GM19193 (cell line): ENCODE measurements at regions not wholly inside any gene's neighbourhood (a gene's known extent, or its start where the extent isn't known, plus 50 kb on each side); places are given as distances from the start of the nearest gene placed in this dataset.
A peak's percentile ranks its signal among the peaks of the same experiment; 100 is the strongest.

Experiments used
- POLR2A ChIP-seq: IDR thresholded peaks from 4 replicates; pipeline ENCODE4 v1.6.1; 2011; ENCODE audit not compliant: insufficient read depth, insufficient read length; ENCODE audit errors: extremely low read depth

DNA sequence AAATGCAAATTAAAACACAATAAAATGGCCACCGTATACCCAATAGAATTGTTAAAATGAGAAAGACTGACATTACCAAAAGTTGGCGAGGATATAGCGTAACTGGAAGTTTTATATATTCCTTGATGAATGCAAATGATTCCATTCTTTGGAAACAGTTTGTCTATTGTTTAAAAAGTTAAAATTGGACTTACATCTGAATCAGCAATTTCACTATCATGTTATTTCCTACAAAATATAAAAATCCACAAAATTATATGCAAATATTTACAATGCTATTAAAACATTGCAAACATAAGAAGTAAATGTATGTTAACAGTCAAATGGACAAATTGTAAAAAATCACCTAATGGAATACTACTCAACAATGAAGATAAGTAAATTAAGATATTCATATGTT lies 852.2 kb upstream of the NDST4 start:
- TF ChIP-seq POLR2A = no peak

DNA sequence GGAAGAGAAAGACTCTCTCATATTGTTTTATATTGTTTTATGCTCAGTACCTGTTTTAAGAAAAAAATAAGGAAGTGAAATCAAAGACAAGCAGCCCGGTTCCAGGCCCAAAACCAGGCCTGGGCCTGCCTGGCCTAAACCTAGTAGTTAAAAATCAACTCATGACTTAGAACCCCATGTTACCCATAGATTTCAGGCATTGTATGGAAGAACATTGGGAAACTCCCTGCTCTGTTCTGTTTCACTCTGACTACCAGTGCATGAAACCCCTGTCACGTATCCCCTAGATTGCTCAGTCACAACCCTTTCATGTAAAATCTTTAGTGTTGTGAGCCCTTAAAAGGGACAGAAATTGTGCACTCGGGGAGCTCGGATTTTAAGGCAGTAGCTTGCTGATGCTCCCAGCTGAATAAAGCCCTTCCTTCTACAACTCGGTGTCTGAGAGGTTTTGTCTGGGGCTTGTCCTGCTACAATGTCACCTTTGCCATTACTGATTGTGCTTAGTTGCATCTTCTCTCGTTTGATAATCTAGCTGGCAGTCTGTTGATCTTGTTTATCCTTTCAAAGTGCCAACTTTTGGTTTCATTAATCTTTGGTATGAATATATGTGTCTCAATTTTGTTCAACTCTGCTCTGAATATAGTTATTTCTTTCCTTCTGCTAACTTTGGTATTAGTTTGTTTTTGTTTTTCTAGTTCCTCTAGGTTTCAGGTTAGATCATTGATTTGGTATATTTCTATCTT lies 842.8 kb upstream of the NDST4 start:
- peak; percentile 31 for TF ChIP-seq POLR2A

GRCh38 chr4:115950806-115951205 lies 837.4 kb upstream of the NDST4 start:
- TF ChIP-seq POLR2A = no peak

- TF ChIP-seq POLR2A = no peak
Observed at GRCh38 chr4:115945026-115945425, 831.6 kb upstream of the NDST4 start.

DNA sequence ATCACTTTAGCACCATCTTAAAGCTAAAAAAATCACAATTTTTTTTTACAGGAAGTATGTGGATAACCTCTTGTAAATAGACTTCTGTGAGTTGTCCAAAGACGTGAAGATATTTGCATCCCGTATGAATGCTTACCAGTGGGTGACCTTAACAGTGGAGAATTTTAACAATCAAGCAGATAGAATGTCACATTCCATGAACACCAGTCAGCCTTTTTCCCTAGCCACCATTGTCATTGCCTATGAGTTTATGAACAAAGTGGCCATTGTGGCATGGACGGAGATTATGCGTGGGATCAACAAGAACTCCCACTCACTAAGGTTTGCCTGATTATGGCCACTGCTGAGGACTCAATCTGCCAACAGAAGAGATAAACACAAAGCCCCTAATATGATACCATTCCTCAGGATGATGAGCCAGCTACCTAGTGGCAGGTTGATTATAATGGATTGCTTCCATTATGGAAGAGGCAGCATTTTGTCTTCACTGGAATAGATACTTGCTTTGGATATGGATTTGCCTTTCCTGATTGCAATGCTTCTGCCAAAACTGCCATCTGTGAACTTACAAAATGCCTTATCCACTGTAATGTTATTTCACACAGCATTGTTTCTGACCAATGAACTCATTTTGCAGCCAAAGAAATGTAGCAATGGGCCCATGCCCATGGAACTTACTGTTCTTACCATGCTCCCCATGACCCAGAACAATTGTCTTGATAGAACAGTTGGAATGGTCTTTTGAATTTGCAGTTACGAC lies 830.9 kb upstream of the NDST4 start:
- no peak for TF ChIP-seq POLR2A

GRCh38 chr4:115938764-115939443 lies 825.5 kb upstream of the NDST4 start:
- no peak for TF ChIP-seq POLR2A

GRCh38 chr4:115929373-115929772 lies 816.0 kb upstream of the NDST4 start:
- no peak for TF ChIP-seq POLR2A

- no peak for TF ChIP-seq POLR2A
Observed at GRCh38 chr4:115927382-115927781, 814.0 kb upstream of the NDST4 start.

DNA sequence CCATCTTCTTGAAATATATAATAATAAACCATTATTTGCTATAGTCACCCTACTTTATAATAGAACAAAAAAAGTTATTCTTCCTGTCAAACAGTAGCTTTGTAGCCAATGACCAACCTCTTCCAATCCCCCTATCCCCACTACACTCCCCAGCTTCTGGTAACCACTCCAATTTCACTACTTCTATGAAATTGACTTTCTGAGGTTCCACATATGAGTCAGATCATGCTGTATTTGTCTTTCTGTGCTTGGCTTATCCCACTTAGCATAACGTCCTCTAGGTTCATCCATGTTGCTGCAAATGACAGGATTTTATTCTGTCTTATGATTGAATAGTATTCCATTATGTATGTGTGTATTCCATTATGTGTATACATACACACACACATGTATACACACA lies 809.7 kb upstream of the NDST4 start:
- no peak for TF ChIP-seq POLR2A

- TF ChIP-seq POLR2A = no peak
Observed at GRCh38 chr4:115920637-115921036, 807.2 kb upstream of the NDST4 start.

GRCh38 chr4:115918149-115918548 lies 804.7 kb upstream of the NDST4 start:
- no peak for TF ChIP-seq POLR2A

- TF ChIP-seq POLR2A = no peak
Observed at GRCh38 chr4:115906428-115906827, 793.0 kb upstream of the NDST4 start.

DNA sequence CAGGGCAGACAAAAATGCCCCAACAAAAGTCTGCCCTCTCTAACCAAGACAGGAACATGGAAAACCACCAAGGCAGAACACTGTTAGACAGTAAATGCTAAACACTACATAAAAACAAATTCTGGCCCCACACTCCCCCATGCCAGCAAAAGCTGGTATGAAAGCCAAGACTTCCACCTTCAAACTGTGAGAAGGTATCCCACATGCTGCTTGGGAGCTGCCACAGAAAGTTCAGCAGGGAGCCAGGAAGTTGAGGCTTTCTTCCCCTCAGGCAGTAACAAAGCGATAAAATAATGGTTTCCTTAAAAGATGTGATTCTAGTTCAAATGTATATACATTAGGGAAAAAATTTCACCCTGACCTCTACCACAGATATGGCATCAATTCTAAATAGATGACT lies 770.4 kb upstream of the NDST4 start:
- TF ChIP-seq POLR2A = no peak

DNA sequence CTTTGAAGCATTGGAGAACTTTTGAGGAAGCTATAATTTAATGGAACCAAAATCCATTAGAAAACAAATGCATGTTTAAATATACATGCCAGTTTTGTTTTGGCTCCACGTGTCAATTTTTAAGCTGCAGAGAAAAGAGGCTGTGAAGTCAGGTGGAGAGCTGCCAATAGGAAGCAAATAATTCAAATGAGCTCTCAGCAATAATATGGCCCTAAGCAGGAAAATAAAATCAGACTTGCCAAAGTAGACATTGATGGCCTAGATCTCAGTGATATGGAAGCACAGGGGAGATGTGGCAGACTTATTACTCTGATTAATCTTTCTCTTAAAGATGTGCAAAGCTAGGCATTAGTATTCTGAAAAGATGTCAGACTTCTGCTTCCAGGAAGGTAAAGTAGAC lies 769.8 kb upstream of the NDST4 start:
- no peak for TF ChIP-seq POLR2A

DNA sequence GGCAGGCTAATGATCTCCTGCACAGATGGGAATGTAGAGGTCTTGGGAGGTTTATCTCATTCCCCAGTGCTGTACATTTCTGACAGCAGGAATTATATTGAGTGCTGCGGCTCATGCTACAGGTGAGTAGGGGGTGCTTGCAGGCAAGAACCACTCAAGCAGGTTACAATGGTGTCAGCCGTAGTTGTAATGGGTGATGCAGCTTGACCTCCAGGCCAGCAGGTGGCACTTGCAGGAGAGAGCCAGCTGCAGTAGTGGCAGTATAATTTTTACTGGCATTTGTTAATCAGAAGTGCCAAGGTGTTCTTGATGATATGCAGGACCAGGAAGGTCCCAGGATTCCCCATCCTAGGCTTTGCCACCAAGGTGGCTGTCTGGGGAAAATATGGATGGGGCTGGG lies 759.6 kb upstream of the NDST4 start:
- TF ChIP-seq POLR2A = no peak

DNA sequence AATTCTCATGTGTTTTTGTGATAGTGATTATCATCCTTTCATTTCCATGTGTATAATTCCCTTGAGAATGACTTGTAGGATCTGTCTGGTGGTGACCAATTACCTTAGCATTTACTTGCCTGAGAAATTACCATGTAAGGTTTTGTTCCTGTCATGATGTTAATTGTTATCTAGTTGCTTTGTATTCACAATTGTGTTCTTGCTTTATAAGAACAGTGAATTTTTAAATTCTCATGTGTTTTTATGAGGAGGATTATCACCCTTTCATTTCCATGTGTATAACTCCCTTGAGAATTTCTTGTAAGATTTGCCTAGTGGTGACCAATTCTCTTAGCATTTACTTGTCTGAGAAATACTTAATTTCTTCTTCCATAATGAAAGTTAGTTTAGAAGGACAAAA lies 758.2 kb upstream of the NDST4 start:
- no peak for TF ChIP-seq POLR2A
